Ovary (tissue), 7 donors: ENCODE measurements at regions not wholly inside any gene's neighbourhood (a gene's known extent, or its start where the extent isn't known, plus 50 kb on each side); places are given as distances from the start of the nearest gene placed in this dataset.

Experiments used
- DNase-seq, 5 donors: peaks; one replicate each; pipeline ENCODE4 v3.0.0-alpha.2; 2019 to 2020
- H3K27ac ChIP-seq, 2 donors: fragments of 200-600 bp; one replicate each; pipeline versions ENCODE4 v1.5.1 to v1.8.0; 2019 to 2022
- H3K27me3 ChIP-seq: fragments of 200-600 bp; one replicate; pipeline ENCODE4 v1.8.0; 2022
- H3K36me3 ChIP-seq: fragments of 200-600 bp; sonication (generic); one replicate; pipeline ENCODE4 v1.5.1; 2019
- H3K4me1 ChIP-seq: one replicate; pipeline ENCODE4 v1.8.1; 2013; ENCODE audit warnings: mild to moderate bottlenecking, moderate library complexity; ENCODE audit not compliant: insufficient read depth
- H3K4me3 ChIP-seq: fragments of 200-600 bp; sonication (generic); one replicate; pipeline ENCODE4 v1.5.1; 2017
- H3K9me3 ChIP-seq, 2 donors: fragments of 200-600 bp in 1 of 2; sonication (generic) in 1 of 2; one replicate each; pipeline versions ENCODE4 v1.5.1 to v1.8.1; 2013 to 2019; ENCODE audit warnings: mild to moderate bottlenecking in 1 of 2, moderate library complexity in 1 of 2
- EP300 ChIP-seq: sonication (generic); formaldehyde crosslinking; IDR thresholded peaks from one replicate; pipeline ENCODE4 v1.6.1; 2017; ENCODE audit warnings: antibody characterized with exemption
- POLR2A ChIP-seq: fragments of 450-650 bp; IDR thresholded peaks from one replicate; pipeline ENCODE4 v1.6.1; 2017; ENCODE audit warnings: antibody characterized with exemption, mild to moderate bottlenecking, moderate library complexity
- WGBS, 3 donors: extraction: QIAGEN DNeasy Blood & Tissue Kit in 1 of 3; methylation state at CpG; one replicate each; pipeline versions ENCODE4 v1.1.5 to v1.1.7; 2013 to 2017; 5-methylcytosine and 5-hydroxymethylcytosine counted together
- intact Hi-C, 4 donors: fragments of 100-400 bp; cut with DNase I; formaldehyde crosslinking; loops; one replicate each; pipeline versions ENCODE4 v1.11.0 to v1.15.1; 2022 to 2023
- TF ChIP-seq, protein P1 (sequence below), 3 donors: fragments of 450-650 bp in 2 of 3; fragments of 200-600 bp in 1 of 3; IDR thresholded peaks; one replicate each; pipeline versions ENCODE4 v1.5.1 to v1.8.0; 2016 to 2022; ENCODE audit warnings: antibody characterized with exemption in 3 of 3, mild to moderate bottlenecking in 1 of 3
- donor health status: DM: no; HTN: no; CAD: no; lungs with moderate emphysema.
- donor health status: DM: no; HTN: no; CAD: no.
- donor health status: Bipolar disorder and iron deficiency.
- donor health status: DM: no; HTN: no; CAD: no.
- donor health status: DM: yes; HTN: yes; CAD: no.

DNA sequence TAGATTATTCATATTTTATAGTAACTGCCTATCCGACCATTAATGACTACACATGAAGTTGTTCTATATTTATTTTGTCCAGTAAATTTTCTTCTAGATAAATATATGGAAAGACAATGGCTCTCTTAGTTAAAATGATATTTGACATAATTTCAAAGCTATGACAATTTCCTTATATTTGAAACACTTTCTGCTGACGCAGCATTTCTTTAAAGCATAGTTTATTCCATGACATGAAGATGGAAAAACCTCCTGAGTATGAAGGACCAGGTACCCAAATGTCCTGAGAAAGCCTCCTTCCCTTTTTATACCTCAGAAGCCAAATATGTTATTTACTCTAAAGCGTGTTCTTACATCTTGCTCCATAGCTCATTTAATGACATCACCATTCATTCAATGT lies 831.6 kb downstream of the EFNB2 start:
- 90 to 95% (median 92%) methylated on average over 3 of the region's 3 CpGs for WGBS, 3 donors
- H3K4me3 ChIP-seq: no peak overlapping the region
- no peaks in the 10 kb centered on the region for H3K4me1 ChIP-seq
- H3K9me3 ChIP-seq: no peaks in the 10 kb centered on the region
- no peak for DNase-seq
- no peaks in the 10 kb centered on the region for H3K27me3 ChIP-seq
- TF ChIP-seq, protein P1, sequence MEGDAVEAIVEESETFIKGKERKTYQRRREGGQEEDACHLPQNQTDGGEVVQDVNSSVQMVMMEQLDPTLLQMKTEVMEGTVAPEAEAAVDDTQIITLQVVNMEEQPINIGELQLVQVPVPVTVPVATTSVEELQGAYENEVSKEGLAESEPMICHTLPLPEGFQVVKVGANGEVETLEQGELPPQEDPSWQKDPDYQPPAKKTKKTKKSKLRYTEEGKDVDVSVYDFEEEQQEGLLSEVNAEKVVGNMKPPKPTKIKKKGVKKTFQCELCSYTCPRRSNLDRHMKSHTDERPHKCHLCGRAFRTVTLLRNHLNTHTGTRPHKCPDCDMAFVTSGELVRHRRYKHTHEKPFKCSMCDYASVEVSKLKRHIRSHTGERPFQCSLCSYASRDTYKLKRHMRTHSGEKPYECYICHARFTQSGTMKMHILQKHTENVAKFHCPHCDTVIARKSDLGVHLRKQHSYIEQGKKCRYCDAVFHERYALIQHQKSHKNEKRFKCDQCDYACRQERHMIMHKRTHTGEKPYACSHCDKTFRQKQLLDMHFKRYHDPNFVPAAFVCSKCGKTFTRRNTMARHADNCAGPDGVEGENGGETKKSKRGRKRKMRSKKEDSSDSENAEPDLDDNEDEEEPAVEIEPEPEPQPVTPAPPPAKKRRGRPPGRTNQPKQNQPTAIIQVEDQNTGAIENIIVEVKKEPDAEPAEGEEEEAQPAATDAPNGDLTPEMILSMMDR (IDR thresholded peaks at IDR 0.05): no peak
- no peak for TF ChIP-seq POLR2A
- TF ChIP-seq EP300: no peak
- intact Hi-C loops: no loop called here
- H3K36me3 ChIP-seq: no peaks in the 10 kb centered on the region
- H3K27ac ChIP-seq: no peak overlapping the region

DNA sequence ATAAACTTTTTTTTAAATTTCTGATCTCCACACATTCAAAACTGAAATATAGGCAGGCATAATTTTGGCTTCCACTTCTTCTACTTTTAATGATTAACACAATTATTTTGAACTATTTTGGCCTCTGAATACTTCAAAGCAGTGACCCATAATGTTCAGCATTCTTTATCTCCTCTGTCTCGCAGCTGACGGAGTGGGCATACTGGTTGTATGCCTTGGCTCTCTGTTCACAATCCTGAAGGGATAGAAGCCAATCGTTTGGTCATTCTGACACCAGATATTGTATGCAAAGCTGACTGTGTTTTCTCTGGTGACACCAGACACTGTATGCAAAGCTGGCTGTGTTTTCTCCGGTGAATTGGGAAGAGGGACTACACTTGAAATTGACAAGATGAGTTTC lies 833.0 kb downstream of the EFNB2 start:
- Histone ChIP-seq H3K4me3 (no peak overlapping the region), H3K36me3 (no peaks in the 10 kb centered on the region), H3K27me3 (no peaks in the 10 kb centered on the region), H3K4me1 (no peaks in the 10 kb centered on the region), H3K9me3 (no peaks in the 10 kb centered on the region), H3K27ac (no peak overlapping the region)
- no peak for DNase-seq
- intact Hi-C loops: no loop called here
- TF ChIP-seq EP300 (no peak), POLR2A (no peak)
- TF ChIP-seq, protein P1 (IDR thresholded peaks at IDR 0.05): no peak
- whole genome bisulfite sequencing, 3 donors: 57 to 64% (median 60%) methylated on average over 4 of the region's 4 CpGs

DNA sequence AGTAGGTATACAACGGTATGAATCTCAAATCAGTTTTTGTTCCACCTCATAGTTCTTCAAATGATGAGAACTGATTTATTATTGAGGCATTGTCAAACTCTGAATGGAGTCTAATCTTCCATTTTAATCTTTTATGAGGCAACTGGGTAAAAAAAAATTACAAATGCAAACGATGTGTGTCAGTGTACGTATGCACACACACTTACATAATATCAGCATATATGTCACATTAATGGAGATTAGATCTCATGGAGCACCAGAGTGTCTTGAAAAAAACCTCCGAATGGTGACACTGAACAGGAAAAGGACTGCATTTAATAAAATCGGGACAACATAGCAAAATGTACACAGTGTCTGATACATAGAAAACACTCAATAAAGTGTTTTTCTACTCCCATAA lies 842.7 kb downstream of the EFNB2 start:
- no peak for DNase-seq
- Histone ChIP-seq H3K4me3 (no peak overlapping the region), H3K27me3 (no peaks in the 10 kb centered on the region), H3K4me1 (no peaks in the 10 kb centered on the region), H3K9me3 (no peaks in the 10 kb centered on the region), H3K36me3 (no peaks in the 10 kb centered on the region), H3K27ac (no peak overlapping the region)
- WGBS, 3 donors: 86 to 92% (median 88%) methylated on average over 5 of the region's 5 CpGs
- intact Hi-C loops: no loop called here
- TF ChIP-seq, protein P1 (IDR thresholded peaks at IDR 0.05): no peak
- no peak for TF ChIP-seq EP300
- no peak for TF ChIP-seq POLR2A

DNA sequence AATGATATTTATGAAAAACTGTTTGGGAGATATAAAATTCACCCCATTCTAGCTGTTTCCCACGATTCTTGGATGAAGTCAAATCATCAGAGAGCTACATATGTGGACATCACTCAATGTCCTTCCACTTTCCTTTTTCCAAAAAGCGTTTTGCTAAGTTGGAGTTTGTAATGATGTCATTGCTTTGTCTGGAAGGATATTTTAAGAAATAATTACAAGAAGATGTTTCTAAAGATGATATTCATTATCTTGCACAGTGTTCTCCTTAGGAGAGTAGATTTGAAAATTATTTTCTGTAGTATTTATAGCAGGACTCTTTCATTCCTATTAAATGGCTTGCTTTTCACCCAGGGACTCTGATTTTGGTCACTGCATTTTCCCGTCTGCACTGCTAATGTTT lies 851.2 kb downstream of the EFNB2 start:
- no peaks in the 10 kb centered on the region for H3K36me3 ChIP-seq
- 71 to 81% (median 76%) methylated on average over 3 of the region's 3 CpGs for WGBS, 3 donors
- H3K9me3 ChIP-seq: no peaks in the 10 kb centered on the region
- TF ChIP-seq EP300 (no peak), POLR2A (no peak)
- TF ChIP-seq, protein P1 (IDR thresholded peaks at IDR 0.05): no peak
- no peaks in the 10 kb centered on the region for H3K27me3 ChIP-seq
- no peaks in the 10 kb centered on the region for H3K4me1 ChIP-seq
- no peak for DNase-seq
- H3K27ac ChIP-seq: no peak overlapping the region
- H3K4me3 ChIP-seq: no peak overlapping the region
- intact Hi-C loops: no loop called here

DNA sequence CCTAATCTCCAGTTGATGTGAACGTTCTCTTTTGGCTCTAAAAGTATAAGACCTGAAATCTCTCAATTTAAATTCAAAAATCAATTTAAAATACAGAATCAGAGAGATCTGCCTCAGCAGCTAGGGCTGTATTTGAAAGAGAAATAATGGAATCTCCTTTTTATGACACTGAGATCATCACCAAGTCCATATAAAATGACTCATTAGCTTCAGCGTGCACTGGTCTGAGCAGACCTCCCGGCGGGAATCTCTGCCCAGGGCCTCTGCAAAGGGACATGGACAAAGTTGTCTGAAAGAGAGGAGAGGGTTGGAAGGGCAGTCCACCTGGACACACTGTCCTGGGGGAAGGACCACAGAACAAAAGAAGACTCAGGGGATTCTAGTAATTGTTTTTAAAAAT lies 855.6 kb downstream of the EFNB2 start:
- H3K27me3 ChIP-seq: no peaks in the 10 kb centered on the region
- H3K4me1 ChIP-seq: no peaks in the 10 kb centered on the region
- H3K4me3 ChIP-seq: no peak overlapping the region
- DNase-seq: no peak
- intact Hi-C loops: no loop called here
- 83 to 88% (median 87%) methylated on average over 4 of the region's 4 CpGs for WGBS, 3 donors
- H3K27ac ChIP-seq: no peak overlapping the region
- no peak for TF ChIP-seq EP300
- TF ChIP-seq, protein P1 (IDR thresholded peaks at IDR 0.05): no peak
- TF ChIP-seq POLR2A: no peak
- H3K36me3 ChIP-seq: no peaks in the 10 kb centered on the region
- no peaks in the 10 kb centered on the region for H3K9me3 ChIP-seq
